Glutamatergic neuron (in vitro differentiated cells): ENCODE measurements at regions not wholly inside any gene's neighbourhood (a gene's known extent, or its start where the extent isn't known, plus 50 kb on each side); places are given as distances from the start of the nearest gene placed in this dataset.
"Not testable (repeated sequence)": the region's sequence is repeated elsewhere in the genome, so short reads cannot be mapped to it uniquely, and the experiment has no call there.

Source experiments
- DNase-seq: peaks from one replicate; pipeline ENCODE4 v3.0.0; 2022
- H3K27ac Mint-ChIP-seq: one replicate; pipeline ENCODE4 v1.8.0; 2020; ENCODE audit warnings: mild to moderate bottlenecking, mixed read lengths, inconsistent platforms; ENCODE audit not compliant: unreplicated experiment
- H3K27me3 Mint-ChIP-seq: one replicate; pipeline ENCODE4 v1.8.0; 2020; ENCODE audit warnings: mild to moderate bottlenecking, moderate library complexity, mixed read lengths, inconsistent platforms; ENCODE audit not compliant: unreplicated experiment
- H3K36me3 Mint-ChIP-seq: one replicate; pipeline ENCODE4 v1.8.0; 2020; ENCODE audit warnings: mild to moderate bottlenecking, mixed read lengths, inconsistent platforms; ENCODE audit not compliant: unreplicated experiment
- H3K4me1 Mint-ChIP-seq: one replicate; pipeline ENCODE4 v1.8.0; 2020; ENCODE audit warnings: mild to moderate bottlenecking, low read depth, mixed read lengths, inconsistent platforms; ENCODE audit not compliant: unreplicated experiment
- H3K4me3 Mint-ChIP-seq: one replicate; pipeline ENCODE4 v1.8.0; 2020; ENCODE audit warnings: mild to moderate bottlenecking, mixed read lengths, inconsistent platforms; ENCODE audit not compliant: unreplicated experiment
- H3K9me3 Mint-ChIP-seq: one replicate; pipeline ENCODE4 v1.8.0; 2020; ENCODE audit warnings: mild to moderate bottlenecking, moderate library complexity, mixed read lengths, inconsistent platforms; ENCODE audit not compliant: unreplicated experiment
- TF ChIP-seq, protein P1 (sequence below): fragments of 200-600 bp; sonication (generic); IDR thresholded peaks from one replicate; pipeline ENCODE4 v1.5.0; 2021; ENCODE audit not compliant: partially characterized antibody, unreplicated experiment

DNA sequence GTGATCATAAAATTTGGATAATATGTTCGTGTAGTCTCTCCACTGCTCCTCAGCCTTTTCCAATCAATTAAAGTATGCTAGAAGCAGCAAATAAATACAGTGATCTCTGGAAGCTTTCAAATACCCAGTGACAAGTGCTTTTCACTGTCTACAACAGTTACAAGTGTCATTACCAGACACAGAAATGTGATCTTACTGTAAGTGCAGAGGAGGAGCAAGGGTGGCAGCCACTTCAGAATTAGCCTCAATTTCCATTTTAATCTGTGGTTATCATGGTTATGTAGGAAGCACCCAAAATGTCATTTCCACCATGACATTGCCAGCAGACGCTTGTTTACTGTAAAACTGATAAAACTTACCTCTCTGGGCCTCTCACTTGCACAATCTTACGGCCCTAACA, 133.9 kb upstream of the ADAMTS3 start:
- Mint-ChIP-seq H3K36me3 (no peaks in the 10 kb centered on the region), H3K4me3 (no peak overlapping the region), H3K27ac (no peak overlapping the region), H3K9me3 (no peaks in the 10 kb centered on the region), H3K27me3 (no peaks in the 10 kb centered on the region), H3K4me1 (no peaks in the 10 kb centered on the region)
- TF ChIP-seq, protein P1, sequence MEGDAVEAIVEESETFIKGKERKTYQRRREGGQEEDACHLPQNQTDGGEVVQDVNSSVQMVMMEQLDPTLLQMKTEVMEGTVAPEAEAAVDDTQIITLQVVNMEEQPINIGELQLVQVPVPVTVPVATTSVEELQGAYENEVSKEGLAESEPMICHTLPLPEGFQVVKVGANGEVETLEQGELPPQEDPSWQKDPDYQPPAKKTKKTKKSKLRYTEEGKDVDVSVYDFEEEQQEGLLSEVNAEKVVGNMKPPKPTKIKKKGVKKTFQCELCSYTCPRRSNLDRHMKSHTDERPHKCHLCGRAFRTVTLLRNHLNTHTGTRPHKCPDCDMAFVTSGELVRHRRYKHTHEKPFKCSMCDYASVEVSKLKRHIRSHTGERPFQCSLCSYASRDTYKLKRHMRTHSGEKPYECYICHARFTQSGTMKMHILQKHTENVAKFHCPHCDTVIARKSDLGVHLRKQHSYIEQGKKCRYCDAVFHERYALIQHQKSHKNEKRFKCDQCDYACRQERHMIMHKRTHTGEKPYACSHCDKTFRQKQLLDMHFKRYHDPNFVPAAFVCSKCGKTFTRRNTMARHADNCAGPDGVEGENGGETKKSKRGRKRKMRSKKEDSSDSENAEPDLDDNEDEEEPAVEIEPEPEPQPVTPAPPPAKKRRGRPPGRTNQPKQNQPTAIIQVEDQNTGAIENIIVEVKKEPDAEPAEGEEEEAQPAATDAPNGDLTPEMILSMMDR: no peak
- no peak for DNase-seq

DNA sequence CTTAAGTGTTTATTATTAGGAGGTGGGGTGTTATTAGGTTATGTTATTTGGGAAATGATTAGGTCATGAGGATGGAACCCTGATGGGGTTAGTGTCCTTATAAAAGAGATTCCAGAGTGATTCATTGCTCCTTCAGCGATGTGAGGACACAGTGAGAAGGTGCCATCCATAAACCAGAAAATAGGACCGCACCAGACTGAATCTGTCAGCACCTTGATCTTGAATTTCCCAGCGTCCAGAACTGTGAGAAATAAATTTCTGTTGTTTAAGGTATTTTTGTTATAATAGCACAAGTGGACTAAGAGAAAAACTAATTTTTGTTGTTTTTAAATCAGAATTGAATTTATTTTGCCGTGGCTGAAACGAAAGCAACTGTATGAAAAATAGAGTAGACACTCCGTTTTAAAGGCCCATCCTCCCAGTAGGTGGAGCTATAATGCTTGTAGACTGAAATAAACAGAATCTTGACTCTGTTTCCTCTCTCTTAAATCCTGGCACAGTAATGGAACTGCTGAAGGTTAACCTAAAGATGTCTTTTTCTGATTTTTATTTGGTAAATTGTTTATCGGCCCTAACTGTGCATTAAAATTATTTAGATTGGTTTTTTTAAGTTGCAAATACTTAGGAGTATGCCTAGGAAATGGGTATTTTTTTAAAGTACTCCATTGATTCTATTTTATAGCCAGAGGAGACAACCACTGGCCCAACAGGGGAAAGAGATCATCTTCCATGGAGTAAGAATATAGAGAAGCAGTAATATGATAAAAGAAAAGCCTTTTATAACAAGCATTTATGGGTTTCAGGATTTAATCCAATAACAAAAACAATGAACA, 133.2 kb upstream of the ADAMTS3 start:
- DNase-seq: no peak
- Mint-ChIP-seq H3K36me3 (no peaks in the 10 kb centered on the region), H3K27ac (no peak overlapping the region), H3K27me3 (no peaks in the 10 kb centered on the region), H3K4me1 (no peaks in the 10 kb centered on the region), H3K9me3 (no peaks in the 10 kb centered on the region), H3K4me3 (no peak overlapping the region)
- TF ChIP-seq, protein P1: peak; percentile 53

DNA sequence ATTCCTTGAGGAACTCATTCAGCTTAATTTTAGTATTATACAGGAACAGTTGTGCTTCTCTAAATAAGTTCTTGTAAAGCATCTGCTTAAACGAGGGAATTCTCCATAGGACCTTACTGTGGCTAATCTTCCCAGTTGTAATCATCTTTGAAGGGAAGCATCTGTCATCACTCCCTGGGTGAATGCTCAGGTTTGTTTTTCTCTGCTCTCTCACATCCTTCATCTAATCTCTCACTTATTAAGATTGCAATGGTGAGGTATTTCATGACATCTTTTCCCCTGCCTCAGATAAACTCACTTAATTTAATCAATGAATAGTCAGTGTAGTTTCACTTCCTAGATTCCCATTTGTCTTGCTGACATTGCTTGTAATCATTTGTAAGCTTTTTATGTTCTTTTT, 121.8 kb upstream of the ADAMTS3 start:
- H3K4me1 Mint-ChIP-seq: no peaks in the 10 kb centered on the region
- H3K4me3 Mint-ChIP-seq: no peak overlapping the region
- TF ChIP-seq, protein P1: no peak
- DNase-seq: no peak
- no peak overlapping the region for H3K27ac Mint-ChIP-seq
- no peaks in the 10 kb centered on the region for H3K36me3 Mint-ChIP-seq
- peaks cover 2% of the 10 kb centered on the region for H3K9me3 Mint-ChIP-seq
- H3K27me3 Mint-ChIP-seq: no peaks in the 10 kb centered on the region

DNA sequence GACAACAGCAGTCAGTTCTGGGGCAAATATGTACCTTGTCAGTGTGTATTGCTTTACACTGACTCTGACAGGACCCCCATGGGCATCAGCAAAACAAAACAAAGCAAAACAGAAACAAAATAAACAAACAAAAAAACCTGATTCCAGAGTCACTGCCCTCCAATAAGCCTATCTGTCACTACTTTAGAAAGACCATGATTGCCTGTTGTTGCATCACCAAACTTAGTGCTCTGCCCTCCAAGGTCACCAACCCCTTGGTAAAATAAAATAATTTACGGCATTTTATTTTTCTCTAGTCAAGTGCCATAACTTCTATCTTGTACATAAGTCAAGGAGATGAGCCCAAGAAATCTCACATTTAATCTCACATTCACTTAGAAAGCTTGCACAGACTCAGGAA, 120.9 kb upstream of the ADAMTS3 start:
- Mint-ChIP-seq H3K36me3 (no peaks in the 10 kb centered on the region), H3K27me3 (no peaks in the 10 kb centered on the region), H3K27ac (no peak overlapping the region), H3K4me1 (no peaks in the 10 kb centered on the region), H3K4me3 (no peak overlapping the region), H3K9me3 (peaks cover 2% of the 10 kb centered on the region)
- TF ChIP-seq, protein P1: no peak
- no peak for DNase-seq

DNA sequence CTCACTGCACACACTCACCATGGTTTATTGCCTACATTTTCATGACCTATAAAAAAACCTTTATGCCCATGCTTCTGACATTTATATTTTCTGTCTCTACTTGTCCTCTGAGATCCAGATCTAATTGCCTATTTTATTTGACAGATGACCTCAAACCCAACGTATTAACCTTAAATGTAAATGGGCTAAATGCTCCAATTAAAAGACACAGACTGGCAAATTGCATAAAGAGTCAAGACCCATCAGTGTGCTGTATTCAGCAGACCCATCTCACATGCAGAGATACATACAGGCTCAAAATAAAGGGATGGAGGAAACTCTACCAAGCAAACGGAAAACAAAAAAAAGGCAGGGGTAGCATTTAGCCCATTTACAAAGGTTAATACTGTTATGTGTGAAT, 117.4 kb upstream of the ADAMTS3 start:
- H3K9me3 Mint-ChIP-seq, H3K27me3 Mint-ChIP-seq, H3K27ac Mint-ChIP-seq, H3K4me3 Mint-ChIP-seq, DNase-seq, H3K4me1 Mint-ChIP-seq, H3K36me3 Mint-ChIP-seq: not testable (repeated sequence)
